HG03558 (cell line): ENCODE measurements at regions not wholly inside any gene's neighbourhood (a gene's known extent, or its start where the extent isn't known, plus 50 kb on each side); places are given as distances from the start of the nearest gene placed in this dataset.
A peak's percentile ranks its signal among the peaks of the same experiment; 100 is the strongest.
"Not testable (repeated sequence)": the region's sequence is repeated elsewhere in the genome, so short reads cannot be mapped to it uniquely, and the experiment has no call there.

ENCODE experiments used
- ATAC-seq: cut with Tn5 transposase; IDR thresholded peaks from one replicate; pipeline ENCODE4 v1.9.1; 2021; ENCODE audit warnings: moderate number of reproducible peaks; ENCODE audit not compliant: unreplicated experiment; ENCODE audit errors: extremely low read depth

DNA sequence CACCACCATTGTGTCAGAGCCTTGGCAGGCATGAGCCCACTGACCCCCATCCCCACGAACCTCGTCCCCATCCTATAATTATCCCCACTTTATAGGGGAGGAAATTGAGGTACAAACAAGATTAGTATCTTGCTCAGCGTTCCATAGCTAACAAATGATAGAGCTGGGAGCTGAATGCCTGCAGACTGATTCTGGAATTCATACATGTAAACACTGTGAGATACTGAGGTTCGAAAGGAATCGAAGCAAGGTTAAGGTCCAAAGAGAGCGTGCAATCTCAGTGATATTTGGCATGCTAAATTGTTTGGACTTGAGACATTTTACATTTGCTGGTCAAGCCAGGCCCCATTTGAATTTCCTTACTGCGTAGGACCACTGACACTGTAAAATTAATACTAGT is 746.6 kb downstream of the COL12A1 start:
- no peak for ATAC-seq

DNA sequence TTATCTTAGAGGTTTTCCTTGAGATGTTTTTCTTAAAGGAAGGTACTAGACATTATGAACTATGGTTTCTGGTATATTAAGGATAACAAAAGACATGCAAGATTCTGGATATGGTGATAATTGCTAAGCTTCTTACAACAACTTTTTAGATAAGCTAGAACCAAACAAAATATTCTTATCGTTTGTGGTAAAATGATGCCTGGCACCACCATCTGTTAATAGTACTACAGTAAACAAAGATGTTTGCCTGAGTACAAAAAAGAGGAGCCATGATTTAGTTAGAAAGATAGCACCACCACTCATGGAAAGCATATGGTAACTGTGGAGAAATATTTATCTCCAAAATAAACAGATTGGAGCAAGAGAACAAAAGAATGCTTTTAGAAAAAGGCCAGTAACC is 747.3 kb downstream of the COL12A1 start:
- ATAC-seq: no peak

DNA sequence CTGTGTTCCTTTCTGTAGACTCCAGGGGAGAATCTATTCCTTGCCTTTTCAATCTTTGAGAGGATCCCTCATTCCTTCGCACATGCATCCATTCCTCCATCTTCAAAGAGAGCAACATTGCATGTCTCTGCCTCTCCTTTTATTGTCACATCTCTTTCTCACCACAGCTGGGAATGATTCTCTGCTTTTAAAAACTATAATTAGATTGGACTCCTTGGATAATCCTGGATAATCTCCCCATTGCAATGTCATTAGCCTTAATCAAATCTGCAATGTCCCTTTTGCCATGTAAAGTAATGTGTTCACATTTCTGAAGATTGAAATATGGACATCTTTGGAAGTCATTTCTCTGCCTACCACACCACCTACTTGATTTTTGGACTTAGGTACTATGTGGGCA is 750.1 kb downstream of the COL12A1 start:
- ATAC-seq: no peak

DNA sequence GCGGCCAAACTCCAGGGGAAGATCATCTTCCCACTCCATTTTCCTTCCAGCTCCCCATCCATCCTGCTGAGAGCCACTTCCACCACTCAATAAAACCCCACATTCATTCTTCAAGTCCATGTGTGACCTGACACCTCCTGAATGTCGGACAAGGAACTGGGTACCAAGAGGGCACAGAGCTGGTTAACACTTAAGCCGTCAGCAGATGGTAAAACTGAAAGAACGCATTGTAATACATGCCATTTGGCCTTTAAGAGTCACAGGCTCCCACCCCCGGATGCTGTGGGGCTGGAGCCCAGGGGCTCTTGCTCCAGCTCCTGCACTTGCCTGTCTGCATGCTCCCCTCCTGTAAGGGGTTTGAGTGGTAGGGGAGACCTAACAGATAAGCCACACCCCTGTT is 753.9 kb downstream of the COL12A1 start:
- ATAC-seq: no peak

DNA sequence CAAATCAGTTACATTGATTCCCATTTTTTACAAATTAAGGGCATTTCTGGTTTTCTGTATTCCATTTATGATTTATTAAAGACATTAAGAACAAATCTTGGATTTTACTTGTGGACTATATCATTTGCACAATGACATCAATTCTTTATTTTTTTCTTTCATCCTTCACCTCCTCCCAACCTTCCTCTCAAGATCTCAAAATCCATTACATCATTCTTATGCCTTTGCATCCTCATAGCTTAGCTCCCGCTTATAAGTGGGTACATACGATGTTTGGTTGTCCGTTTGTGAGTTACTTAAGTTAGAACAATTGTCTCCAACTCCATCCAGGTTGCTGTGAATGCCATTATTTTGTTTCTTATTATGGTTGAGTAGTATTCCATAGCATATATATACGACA is 752.8 kb downstream of the CD109 start:
- ATAC-seq: no peak

DNA sequence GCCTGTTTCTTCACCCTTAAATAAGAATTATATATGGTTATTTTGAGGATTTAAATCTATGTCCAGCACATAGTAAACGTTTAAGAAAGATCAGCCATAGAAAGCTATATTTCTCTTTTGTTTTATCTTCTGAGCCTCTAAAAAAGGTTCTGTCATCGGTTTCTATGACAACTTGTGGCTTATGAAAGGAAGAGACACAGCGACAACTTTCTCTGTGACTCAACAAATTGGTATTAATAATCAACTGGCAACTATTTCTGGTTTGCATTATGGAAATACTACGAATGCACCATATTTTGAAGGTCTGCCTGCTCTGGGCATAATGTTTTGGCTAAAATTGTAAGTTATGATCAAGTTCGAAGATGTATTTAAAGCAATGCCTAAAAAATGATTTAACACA is 751.0 kb downstream of the CD109 start:
- ATAC-seq: peak; percentile 90

DNA sequence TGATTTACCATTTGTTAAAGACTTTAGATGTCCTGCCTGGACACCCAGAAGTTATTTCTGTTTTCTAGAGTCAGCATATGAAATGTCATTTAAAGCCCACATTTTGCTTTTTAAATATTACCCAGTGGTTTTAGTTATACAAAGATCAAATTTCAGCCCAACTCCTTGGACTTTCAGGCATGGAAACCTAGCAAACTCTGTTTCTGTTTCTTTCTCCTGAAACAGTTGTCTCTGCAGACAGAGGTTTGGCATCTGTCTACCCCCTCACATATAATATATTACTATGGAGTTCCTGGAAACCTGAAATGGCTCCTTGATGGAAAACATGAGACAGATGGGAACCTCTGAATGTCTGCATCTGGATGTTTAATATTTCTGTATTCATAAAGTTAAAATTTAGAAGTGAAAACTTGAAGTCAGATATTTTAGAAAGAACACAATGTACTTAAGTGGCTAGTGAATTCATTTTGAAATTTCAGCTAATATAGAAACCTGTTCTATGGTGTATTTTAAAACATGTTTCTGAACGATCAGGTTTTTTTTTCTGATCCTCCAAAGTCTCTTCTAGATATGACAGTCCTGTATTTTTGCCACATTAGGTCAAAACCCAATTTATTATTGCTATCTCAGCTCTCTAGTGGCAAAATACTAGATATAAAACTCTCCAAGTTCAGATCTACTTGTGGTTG is 743.3 kb downstream of the CD109 start:
- ATAC-seq: no peak

DNA sequence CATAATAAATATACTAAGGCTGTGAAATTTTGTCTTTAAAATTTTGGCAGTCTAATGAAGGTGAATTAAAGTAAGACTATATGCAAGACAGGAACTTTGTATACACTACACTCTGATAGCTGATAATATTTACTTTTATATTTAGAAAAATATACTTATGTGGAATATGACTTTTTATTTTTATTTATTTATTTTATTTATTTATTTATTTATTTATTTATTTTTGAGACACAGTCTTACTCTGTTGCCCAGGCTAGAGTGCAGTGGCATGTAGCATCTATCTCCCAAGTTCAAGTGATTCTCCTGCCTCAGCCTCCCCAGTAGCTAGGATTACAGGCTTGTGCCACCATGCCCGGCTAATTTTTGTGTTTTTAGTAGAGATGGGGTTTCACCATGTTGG is 742.4 kb downstream of the CD109 start:
- not testable (repeated sequence) for ATAC-seq

DNA sequence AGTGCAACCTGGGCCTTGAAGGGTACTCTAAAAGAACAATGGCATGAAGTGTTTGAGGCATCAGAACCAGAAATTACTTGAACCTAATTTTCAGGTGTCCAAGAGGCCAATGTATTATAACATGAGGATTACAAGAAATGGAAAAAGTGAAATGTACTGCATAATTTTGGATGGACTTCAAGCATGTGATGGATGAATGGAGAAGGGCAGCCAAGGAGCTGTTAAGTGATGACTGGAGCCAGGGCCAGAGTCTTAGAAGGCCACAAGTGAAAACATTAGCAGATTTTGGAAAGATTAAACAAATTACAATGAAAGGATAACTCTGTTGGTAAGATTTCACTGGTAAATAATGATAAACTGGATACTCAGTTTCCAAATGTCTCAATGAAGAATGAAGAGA is 738.2 kb downstream of the CD109 start:
- no peak for ATAC-seq

DNA sequence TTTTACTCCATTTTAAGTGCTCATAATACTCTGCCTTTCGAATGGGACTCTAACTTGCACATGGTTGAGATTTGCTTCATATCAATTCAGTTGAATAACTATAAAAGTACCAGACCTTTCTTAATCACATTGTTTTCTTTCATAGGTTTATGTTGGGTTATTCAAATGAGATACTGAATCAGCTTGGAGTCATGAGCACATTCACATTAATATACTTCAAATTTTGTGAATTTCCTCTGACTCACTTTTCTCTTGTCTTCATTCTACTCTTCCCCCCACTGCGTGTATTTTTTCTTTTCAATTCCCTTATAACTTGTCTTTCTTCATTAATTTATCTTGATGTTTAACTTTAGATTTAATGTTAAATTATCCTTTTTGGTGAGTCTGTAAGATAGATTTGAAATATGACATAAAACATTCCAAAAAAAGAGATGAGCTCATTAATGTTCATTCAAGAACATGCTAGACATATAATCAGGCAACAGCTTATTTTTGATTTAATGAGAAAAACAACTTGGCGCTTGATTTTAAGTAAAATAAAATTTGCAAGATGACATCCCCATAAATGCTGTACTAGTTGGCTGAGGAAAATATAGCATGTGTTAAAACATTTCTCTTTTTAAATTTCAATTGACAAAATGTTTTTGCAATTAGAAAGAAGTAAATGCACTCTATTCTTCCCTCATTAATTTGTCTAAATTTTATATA is 736.0 kb downstream of the CD109 start:
- no peak for ATAC-seq

DNA sequence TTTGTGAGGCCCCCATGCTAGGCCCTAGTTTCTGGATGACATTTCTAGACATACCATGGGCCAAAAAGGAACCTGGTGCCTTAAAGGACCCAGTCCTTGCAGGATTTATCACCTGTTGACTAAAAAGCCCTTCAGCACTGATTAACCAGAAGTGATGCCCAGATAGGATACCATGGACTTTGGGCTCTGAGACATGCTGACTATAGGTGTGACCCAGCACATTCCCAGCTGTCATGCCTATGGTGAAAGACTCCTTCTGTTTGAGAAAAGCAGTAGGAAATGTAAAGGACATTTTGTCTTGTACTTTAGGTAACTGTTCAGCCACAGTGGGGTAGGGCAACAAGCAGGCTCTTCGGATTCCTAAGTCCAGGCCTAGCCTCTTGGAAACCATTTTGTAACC is 724.2 kb downstream of the CD109 start:
- no peak for ATAC-seq

DNA sequence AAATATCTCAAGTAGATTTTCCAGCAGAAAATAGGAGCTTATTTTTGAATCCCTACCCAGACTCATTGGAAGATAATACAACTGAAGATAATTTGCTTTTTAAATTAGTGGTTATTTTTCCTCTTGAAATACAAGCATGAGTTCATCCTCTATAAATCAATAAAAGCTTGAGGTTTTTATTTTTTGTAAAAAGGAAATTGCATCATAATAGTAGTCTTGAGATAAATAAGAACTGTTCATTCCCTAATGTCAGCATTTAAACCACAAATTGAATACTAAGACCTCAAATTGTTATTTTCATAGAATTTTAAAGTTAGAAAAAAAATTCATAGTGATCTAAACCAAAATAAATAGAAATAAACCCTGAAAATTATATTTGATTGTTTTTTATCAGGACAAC is 719.1 kb downstream of the CD109 start:
- ATAC-seq: no peak

DNA sequence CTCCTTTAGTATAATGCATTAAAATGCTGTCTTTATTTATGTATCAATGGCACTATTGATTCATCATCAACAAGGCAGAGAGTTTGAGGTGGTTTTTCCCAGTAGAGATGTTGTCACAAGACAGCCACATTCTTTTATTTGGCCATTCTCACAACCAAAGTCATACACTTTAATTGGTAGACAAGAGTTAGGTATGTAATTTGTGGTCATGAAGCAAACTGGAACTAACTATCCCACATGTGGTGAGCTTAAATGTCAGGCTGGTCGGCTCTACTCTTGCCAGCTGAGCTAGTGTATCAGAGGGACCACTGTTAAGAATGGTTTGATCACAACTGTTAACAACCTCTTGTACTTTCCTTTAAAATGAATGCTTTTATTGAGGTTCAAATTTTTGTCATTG is 714.6 kb downstream of the CD109 start:
- no peak for ATAC-seq

DNA sequence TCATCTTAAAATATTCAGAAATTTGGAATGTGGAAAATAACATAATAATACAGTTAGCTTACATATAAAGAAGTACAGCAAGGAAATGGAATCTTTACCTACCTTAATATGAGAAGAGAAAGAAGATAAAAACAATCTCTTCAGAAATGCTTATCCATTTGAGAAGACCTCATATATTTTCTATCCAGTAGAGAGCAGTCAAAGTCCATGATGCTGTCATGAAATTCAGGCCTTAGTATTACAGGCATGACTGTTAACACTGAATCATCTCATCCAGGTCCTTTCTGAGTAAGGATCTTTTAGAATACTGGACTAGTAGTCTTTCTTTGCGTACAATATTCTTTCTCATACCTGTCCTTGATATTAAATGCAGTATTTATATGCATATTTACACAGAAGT is 713.4 kb downstream of the CD109 start:
- ATAC-seq: peak; percentile 60

DNA sequence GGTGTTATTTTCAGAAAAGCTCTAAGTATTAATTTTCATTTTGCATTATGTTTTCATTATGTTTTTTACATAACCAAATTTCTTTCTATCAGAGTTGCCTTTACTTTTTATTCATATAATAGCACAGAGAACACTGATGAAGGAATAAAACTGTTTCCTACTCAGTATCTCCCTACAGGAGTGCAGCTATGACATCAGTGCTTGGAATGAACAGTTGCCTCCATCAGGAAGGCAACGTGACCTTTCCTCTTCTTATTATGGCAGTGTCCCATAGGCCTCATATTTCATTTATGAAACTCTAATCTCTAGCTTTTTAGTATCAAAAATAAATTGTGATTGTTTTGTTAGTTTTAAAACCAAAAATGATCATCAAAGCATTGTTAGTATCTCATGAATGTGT is 712.8 kb downstream of the CD109 start:
- no peak for ATAC-seq

DNA sequence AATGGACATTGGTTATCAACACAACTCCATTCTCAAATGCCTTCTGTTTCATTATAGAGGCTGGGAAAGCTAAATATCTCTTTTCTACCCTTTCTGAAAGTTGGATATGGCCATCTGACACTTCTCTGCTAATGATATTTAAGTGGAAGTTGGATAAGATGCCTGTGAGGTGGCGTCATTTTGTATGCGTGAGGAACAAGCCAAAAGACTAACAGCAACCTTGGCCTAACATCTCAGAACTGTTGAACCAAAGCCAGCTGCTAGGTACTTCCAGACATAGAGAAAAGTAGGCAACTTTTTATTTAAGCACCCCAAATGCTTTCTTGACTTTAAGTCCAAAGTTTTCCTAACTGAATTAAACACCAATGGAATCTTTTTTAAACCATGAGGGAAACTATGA is 708.4 kb downstream of the CD109 start:
- no peak for ATAC-seq

DNA sequence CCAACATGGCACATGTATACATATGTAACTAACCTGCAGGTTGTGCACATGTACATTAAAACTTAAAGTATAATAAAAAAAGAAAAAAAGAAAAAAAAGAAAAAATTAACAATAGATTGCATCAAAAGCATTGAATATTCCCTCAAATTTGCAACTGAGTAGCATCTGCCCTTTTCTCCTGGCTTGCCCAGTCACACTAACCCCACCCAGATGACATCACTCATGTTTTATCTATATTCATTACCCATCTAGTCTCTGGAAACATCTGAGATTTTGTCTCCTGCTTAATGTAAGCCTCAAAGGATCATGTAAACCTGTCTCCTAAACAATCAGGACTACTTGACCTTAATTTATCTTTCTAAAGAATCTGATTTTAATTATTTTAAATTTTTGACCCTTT is 706.8 kb downstream of the CD109 start:
- no peak for ATAC-seq

DNA sequence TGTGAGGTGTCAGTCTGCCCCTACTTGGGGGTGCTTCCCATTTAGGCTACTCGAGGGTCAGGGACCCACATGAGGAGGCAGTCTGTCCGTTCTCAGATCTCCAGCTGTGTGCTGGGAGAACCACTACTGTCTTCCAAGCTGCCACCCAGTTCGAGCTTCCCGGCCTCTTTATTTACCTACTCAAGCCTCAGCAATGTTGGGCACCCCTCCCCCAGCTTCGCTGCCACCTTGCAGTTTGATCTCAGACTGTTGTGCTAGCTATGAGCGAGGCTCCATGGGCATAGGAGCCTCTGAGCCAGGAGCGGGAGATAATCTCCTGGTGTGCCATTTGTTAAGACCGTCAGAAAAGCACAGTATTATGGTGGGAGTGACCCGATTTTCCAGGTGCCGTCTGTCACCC is 682.4 kb downstream of the CD109 start:
- not testable (repeated sequence) for ATAC-seq

DNA sequence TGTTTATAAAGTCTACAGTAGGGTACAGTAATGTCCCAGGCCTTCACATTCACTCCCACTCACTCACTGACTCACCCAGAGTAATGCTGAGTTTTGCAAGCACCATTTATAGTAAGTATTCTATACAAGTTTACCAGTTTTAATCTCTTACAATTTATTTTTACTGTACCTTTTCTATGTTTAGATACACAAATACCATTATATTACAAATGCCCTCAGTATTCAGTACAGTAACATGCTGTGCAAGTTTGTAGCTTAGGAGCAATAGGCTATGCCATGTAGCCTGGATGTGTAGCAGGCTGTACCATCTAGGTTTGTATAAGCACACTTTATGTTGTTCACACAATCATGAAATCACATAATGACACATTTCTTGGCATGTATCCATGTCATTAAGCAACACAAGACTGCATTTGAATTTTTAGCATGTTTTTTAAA is 673.6 kb downstream of the CD109 start:
- no peak for ATAC-seq

DNA sequence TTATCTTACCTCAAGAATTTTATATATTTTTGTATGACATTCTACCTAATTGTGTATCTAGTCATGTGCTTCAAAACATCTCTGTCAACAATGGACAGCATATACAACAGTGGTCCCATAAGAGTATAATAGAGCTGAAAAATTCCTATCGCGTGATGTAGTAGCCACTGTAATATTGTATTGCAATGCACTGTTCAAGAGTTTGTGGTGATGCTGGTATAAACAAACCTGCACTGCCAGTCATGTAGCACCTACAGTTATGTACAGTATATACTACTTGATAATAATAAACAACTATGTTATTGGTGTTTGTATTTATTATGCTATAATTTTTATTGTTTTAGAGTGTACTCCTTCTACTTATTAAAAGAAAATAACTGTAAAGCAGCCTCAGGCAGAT is 672.7 kb downstream of the CD109 start:
- no peak for ATAC-seq

DNA sequence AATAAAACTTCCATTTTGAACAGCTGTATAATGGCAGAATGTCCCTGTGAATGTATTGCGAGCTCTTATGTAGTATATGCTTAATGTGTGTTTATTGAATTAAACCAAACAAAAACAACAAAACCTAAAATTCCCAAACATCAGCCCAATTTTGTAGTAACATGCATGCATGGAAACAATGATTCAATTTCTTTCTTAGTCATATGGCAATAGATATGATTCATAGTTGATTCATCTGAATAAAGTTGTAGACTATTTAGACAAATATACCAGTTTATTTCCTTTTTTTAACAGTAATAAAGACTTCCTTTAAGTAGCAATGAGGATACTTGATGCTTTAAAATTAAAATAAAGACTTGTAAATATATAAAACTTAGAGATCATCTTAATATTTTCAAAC is 670.6 kb downstream of the CD109 start:
- ATAC-seq: no peak

DNA sequence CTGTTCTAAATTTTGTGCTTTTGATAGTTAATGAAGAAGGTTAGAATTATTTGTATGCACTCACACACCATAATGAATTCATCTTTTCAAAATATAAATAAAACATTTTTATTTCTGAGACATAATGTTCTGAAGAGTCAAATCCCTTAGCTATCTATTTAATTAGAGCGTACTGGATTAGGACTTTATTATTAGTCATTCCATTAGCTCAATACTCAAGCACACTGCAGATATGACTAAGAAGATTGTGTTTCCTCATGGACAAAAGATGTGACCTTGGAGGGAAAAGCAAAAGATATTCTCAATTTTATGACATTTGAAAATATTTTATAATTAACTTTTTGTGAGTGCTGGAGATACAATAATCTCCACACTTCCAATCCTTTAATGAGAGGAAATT is 666.4 kb downstream of the CD109 start:
- ATAC-seq: no peak
